PC-9 (cell line): ENCODE measurements at regions not wholly inside any gene's neighbourhood (a gene's known extent, or its start where the extent isn't known, plus 50 kb on each side); places are given as distances from the start of the nearest gene placed in this dataset.

Source experiments
- CTCF ChIP-seq: fragments of 200-600 bp; sonication (generic); conservative IDR thresholded peaks from 2 replicates; pipeline ENCODE4 v1.6.1; 2017; ENCODE audit warnings: mixed run types, antibody characterized with exemption, mild to moderate bottlenecking, moderate library complexity
- EZH2 ChIP-seq: fragments of 200-600 bp; sonication (generic); IDR thresholded peaks from 2 replicates; pipeline ENCODE4 v1.8.0; 2017; ENCODE audit warnings: antibody characterized with exemption, low read depth

GRCh38 chr2:60693551-60693950, 62.5 kb upstream of the PAPOLG start:
- TF ChIP-seq CTCF (no peak), EZH2 (no peak)
